ENCODE measurements at regions not wholly inside any gene's neighbourhood (a gene's known extent, or its start where the extent isn't known, plus 50 kb on each side); places are given as distances from the start of the nearest gene placed in this dataset.

DNA sequence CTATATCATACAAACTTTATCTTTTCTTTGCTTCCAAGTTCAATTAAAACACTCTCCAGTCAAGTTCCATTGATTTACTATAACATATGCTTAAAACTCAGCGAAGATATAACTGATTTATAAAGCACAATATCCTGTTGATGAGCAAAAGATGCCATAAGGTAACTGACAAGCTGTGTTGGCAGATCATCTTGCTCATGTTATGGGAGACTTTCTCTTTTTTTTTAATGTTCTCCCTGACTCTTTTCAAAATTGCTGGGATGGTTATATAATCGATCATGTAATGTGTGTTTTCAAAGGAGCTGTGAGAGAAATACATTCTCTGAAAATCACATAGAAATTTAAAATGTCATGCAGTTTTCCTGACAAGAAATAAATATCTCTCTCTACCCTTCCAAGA lies 293.5 kb downstream of the MED10 start:
- Histone ChIP-seq H4K8ac (ENCODE audit: extremely low read depth, insufficient read depth, low read length) (no peak overlapping the region), H4K91ac (replicated peaks; ENCODE audit: insufficient read length, low read length) (no peak overlapping the region), H3K18ac (ENCODE audit: extremely low read depth, low read length) (no peak overlapping the region), H3K27ac (ENCODE audit: low read depth, low read length) (no peak overlapping the region), H3K4me2 (ENCODE audit: insufficient read depth in 1 of 2, low read depth in 2 of 2, low read length in 2 of 2) (no peak overlapping the region), H3K56ac (replicated peaks; ENCODE audit: insufficient read length, low read depth, low read length) (no peak overlapping the region), H3K27me3 (replicated peaks in 1 of 4; ENCODE audit: control insufficient read depth in 3 of 4, extremely low read depth in 1 of 4, insufficient read depth in 3 of 4, low read length in 3 of 4) (no peaks in the 10 kb centered on the region), H3K23ac (ENCODE audit: insufficient read length) (no peak overlapping the region), H4K20me1 (replicated peaks in 1 of 2; ENCODE audit: control insufficient read depth in 1 of 2, insufficient read depth in 2 of 2, low read length in 2 of 2) (peaks cover 0 to 3% of the 10 kb centered on the region in 2 experiments), H2BK5ac (ENCODE audit: low read depth, low read length) (no peak overlapping the region), H3K79me2 (ENCODE audit: control insufficient read depth in 1 of 2, insufficient read depth in 2 of 2, low read length in 2 of 2) (no peaks in the 10 kb centered on the region), H2BK15ac (ENCODE audit: low read length) (no peak overlapping the region), H3K79me1 (ENCODE audit: low read depth, low read length) (0 out of 2 replicates have a peak, but pooled peaks cover 2% of the 10 kb centered on the region), H4K5ac (ENCODE audit: insufficient read length, low read depth, low read length) (no peak overlapping the region), H2BK120ac (replicated peaks; ENCODE audit: low read depth, low read length) (no peak overlapping the region), H3K36me3 (ENCODE audit: control insufficient read depth in 2 of 4, insufficient read depth in 4 of 4, low read length in 3 of 4) (no peaks in the 10 kb centered on the region), H3K23me2 (ENCODE audit: low read depth, low read length) (no peaks in the 10 kb centered on the region), H3K9me3 (ENCODE audit: insufficient read depth in 2 of 2, low read depth in 1 of 2, low read length in 1 of 2) (no peaks in the 10 kb centered on the region), H3K4me1 (replicated peaks in 1 of 4; ENCODE audit: control insufficient read depth in 3 of 4, insufficient read depth in 4 of 4, low read length in 3 of 4) (no peaks in the 10 kb centered on the region; a peak in 1 of 7 replicates), H2AFZ (ENCODE audit: low read length) (no peak overlapping the region), H3K4ac (replicated peaks; ENCODE audit: insufficient read length, low read depth, low read length) (no peak overlapping the region), H2BK20ac (ENCODE audit: low read length) (no peak overlapping the region), H2AK5ac (ENCODE audit: low read depth, low read length) (no peak overlapping the region), H2BK12ac (ENCODE audit: low read depth, low read length) (no peak overlapping the region), H3K14ac (ENCODE audit: insufficient read length) (no peak overlapping the region), H3K4me3 (ENCODE audit: extremely low read depth in 1 of 4, insufficient read depth in 2 of 4, low read depth in 3 of 4, low read length in 4 of 4) (no peak overlapping the region), H3K9ac (replicated peaks in 1 of 4; ENCODE audit: extremely low read depth in 1 of 4, low read depth in 3 of 4, low read length in 3 of 4) (no peak overlapping the region)
- 98% methylated on average over 2 of the region's 2 CpGs; no CpG with 5 or more reads in 1 of the 2 experiments for WGBS, 2 experiments (ENCODE audit: extremely low coverage in 1 of 2, insufficient coverage in 1 of 2, insufficient read length in 1 of 2, insufficient replicate concordance in 2 of 2, low coverage in 1 of 2, low lambda C conversion rate in 2 of 2, missing lambda C conversion rate in 1 of 2)
- FAIRE-seq: no peak
- no peak for DNase-seq (ENCODE audit: low read depth in 1 of 2, low spot score in 2 of 2)
- ChIA-PET POLR2A (ENCODE audit: partially characterized antibody) (no interaction called here), CTCF (ENCODE audit: partially characterized antibody) (no interaction called here)
- no peak for TF ChIP-seq CREB1 (IDR thresholded peaks at IDR 0.05)
- no peak for TF ChIP-seq EGR1 (IDR thresholded peaks at IDR 0.05; ENCODE audit: borderline replicate concordance, low read depth, low read length)
- no peak for TF ChIP-seq MAFK (IDR thresholded peaks at IDR 0.05; ENCODE audit: low read depth, low read length)
- no peak for TF ChIP-seq RXRA (IDR thresholded peaks at IDR 0.05; ENCODE audit: insufficient read depth, low read depth, low read length)
- no peak for TF ChIP-seq RNF2 (IDR thresholded peaks at IDR 0.05; ENCODE audit: borderline replicate concordance, low read depth, low read length, missing control alignments, poor library complexity, severe bottlenecking)
- no peak for TF ChIP-seq USF2 (IDR thresholded peaks at IDR 0.05; ENCODE audit: low read length)
- no peak for TF ChIP-seq NRF1 (IDR thresholded peaks at IDR 0.05; ENCODE audit: low read depth, low read length)
- no peak for TF ChIP-seq SIRT6 (IDR thresholded peaks at IDR 0.05; ENCODE audit: low read length)
- TF ChIP-seq RAD21 (IDR thresholded peaks at IDR 0.05 in 1 of 2, conservative IDR thresholded peaks at IDR 0.05 in 1 of 2; ENCODE audit: low read depth in 2 of 2, low read length in 2 of 2): no peak
- TF ChIP-seq CBX8 (IDR thresholded peaks at IDR 0.05; ENCODE audit: borderline replicate concordance, low read depth, low read length): no peak
- TF ChIP-seq KDM1A (IDR thresholded peaks at IDR 0.05; ENCODE audit: borderline replicate concordance, low read length): no peak
- no peak for TF ChIP-seq SP1 (IDR thresholded peaks at IDR 0.05; ENCODE audit: low read depth, low read length)
- no peak for TF ChIP-seq GTF2F1 (IDR thresholded peaks at IDR 0.05; ENCODE audit: borderline replicate concordance, low read depth, low read length)
- no peak for TF ChIP-seq SIX5 (IDR thresholded peaks at IDR 0.05; ENCODE audit: low read depth, low read length)

Data from H1 (cell line).